Activated T-cell treated with anti-CD3 and anti-CD28 coated beads for 4 hours (primary cell): ENCODE measurements at regions not wholly inside any gene's neighbourhood (a gene's known extent, or its start where the extent isn't known, plus 50 kb on each side); places are given as distances from the start of the nearest gene placed in this dataset.
A peak's percentile ranks its signal among the peaks of the same experiment; 100 is the strongest.

Source experiments
- DNase-seq: peaks from one replicate; pipeline ENCODE4 v3.0.0-alpha.2; 2020

DNA sequence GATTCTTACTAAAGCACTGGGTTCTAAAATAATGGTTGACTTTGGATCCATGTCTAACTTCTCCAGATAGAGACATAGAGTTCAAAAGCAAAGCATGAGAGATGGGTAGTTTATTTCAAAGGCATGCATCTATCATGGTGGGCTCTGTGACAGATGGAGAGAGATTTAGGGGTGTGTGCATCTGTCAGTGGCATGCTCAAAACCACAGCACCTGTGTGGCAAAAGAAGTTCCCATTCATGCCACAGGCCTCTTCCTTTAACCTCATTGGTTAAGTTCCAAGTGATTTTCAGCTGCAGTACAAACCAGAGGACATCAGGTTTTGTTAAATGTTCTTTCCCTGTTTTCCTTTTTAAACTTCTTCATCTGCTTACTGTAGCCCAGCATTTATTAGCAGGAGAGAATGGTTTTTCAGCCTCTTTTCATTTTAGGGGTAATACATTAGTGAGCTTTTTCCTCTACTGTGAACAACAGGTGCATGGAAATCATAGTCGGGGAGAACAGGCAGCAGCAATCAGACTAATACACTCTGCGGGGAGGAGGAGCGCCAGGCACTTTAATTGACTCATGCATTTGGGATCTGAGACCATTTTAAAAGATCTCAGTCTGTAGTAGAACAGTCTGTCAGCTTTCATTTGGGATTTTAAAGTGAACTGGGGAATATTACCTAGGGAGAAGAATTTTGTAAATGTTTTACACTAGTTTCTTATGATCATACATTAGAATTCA is 52.4 kb upstream of the UPP2 start:
- DNase-seq, result no peak

DNA sequence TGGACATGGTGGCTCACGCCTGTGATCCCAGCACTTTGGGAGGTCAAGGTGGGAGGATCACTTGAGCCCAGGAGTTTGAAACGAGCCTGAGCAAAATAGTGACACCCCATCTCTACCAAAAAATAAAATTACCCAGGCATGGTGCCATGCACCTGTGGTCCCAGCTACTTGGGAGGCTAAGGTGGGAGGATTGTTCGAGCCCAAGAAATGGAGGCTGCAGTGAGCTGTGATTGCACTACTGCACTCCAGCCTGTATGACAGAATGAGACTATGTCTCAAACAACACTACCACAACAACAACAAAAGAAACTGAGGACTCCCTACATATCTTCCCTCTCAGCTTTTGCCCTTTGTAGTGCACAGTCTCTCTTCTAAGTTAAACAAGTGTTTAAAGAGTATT is 53.3 kb upstream of the UPP2 start:
- DNase-seq, result no peak

DNA sequence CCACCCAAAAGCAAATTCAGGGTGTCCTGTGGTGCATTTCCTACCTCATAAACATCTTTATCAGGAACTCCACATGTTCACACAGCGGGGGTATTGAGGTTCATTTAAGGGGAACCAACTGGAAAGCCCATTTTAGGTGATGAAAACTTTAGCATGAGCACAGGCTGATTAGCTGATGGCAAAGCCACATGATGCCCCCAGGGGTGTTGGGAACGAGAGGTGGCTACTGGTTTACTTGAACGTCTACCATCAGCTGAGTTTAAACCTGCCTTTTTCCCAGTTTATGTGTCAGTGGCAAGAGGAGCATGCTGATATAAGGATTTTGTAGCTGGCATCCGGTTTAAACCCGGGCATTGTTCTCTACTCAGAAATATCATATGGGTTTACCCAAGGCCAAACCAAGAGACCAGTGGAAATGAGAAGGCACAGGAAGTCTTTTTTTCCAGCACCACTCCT is 54.5 kb upstream of the UPP2 start:
- DNase-seq, result no peak

DNA sequence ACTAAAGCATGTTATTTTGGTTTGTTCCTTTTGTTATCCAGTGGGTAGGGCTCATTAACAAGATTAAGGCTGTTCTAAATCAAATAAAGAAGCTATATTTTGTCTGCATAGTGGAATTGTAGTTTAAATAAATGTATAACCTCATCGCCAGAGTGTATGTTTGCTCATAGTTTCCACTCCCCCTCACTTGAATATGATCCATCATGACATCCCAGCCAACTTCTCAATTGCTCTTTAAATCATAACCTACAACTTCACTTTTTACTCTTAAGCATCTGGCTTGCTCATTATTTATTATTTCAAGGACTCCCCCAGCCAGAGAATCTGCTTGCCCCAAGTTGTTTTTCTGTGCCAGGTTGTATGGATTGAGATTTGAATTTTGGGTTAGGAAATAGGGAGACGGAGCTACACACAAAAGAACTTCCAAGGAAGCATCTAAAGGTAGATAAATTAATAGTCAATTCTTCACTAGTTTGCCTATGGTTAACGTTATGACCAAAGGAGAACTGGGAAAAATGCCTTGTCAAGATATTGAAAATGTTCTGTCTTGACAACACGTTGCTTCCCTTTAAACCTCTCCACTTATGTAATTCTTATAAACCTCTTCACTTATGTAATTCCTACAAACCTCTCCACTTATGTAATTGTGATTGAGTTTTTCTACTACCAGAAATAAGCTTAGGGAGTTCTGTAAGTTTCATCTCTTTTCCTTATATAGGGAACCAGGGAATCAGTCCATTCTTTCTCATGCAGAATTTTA is 55.4 kb upstream of the UPP2 start:
- DNase-seq, result no peak

DNA sequence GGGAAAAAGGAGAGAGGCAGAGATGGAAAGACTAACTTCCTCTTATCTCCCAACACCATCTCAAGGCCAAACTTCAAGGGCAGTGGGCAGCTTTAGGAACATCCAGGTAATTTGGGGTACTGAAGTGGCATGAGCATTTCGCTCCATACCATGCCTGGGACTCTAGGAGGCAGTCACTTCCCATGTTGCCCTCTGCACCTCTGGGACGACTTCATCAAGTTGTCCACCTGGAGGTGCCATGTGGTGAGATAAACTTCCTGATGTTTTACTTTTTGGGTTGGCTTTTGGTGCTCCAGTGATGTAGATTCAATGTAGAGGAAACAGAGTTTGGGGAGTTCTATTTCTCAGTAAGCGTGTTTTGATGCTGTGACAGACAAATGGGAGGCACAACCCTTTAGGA is 56.3 kb upstream of the UPP2 start:
- DNase-seq, result no peak

DNA sequence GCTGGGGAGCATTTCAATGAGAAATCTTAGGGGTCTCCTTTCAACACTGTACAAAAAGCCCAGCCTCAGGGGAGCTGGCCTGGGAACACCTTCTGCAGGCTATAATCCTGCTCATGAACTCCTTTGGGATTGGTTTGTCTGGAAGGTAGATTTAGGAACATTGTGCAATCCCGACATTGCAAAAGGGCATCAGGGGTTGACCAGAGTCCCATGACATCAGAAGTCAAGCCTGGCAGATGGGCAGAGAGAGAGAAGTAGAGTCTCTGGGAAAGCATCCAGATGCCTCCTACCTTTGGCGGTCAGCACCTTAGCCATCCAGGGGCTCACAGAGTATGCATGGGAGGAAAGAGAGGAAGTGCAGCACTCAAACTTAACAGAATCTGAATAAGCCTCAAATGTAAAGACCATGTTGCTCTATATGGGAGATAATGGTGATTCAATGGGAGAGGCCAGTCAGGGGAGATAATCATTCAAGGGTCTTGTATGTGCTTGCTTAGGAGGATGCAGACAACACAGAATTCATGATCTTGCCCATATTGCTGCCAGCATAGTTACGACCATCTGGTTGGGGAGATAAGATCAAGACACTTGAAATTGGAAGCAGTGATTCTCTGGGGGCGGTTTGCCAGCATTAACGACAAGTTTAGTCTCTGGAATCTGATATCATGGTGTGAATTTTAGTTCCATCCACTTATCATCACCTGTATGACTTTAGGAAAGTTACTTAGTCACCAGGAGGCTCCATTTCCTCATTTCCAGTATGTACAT is 58.3 kb upstream of the UPP2 start:
- DNase-seq, result no peak

DNA sequence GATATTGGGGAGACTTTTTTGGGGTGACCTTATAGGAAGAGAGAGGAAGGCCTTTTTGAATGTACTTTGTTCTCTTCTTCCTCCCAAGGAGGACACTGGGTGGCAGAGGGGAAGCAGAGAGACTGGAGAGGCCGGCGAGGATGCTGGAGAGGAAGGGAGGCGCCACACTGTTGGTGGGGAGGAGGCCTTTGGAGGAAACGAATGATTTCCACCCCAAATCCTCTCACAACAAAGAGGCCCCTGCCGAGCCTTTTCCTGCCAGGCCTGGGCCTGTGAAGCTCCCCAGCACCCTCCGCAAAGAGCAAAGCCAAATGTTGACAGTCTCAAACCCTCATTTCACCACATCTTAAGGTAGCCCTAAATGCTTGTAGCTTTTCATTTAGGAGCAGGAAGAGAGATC is 59.0 kb upstream of the UPP2 start:
- no peak for DNase-seq

DNA sequence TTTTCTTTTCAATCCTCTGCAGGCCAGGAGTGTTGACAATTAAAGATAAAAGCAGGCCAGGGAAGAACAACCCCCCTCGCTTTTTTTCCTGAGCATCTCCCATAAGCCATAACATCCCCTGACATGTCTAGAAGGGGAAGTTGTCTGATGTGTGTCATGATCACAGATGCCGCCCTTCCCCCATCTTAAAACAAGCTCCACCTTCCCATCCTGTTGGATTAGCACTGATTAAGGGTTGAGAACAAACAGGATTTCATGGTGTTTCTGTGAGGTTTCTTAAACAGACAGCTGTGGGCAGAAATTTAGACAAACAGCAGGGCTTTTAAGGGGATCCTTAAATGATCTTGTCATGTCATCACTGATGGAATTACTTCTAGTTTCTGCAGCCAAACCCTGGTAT is 59.4 kb upstream of the UPP2 start:
- DNase-seq, result no peak

DNA sequence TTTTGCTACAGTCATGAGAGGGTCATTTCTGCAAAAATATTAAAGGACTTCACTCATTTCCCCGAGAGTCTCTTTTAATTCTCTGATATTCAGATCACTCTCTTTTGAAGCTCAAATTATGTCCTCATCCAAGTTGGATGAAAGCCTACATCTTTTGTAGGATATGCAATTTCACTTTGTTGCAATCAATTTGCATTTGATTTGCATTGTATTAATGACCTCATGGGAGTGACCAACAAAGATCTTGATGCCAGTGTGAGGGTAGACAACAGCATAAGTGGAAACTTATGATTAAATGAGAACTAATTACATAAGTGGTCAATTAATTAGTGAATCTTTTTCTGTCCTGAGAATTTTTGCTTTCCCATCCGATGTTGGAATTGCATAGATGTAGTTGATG is 60.3 kb upstream of the UPP2 start:
- no peak for DNase-seq

DNA sequence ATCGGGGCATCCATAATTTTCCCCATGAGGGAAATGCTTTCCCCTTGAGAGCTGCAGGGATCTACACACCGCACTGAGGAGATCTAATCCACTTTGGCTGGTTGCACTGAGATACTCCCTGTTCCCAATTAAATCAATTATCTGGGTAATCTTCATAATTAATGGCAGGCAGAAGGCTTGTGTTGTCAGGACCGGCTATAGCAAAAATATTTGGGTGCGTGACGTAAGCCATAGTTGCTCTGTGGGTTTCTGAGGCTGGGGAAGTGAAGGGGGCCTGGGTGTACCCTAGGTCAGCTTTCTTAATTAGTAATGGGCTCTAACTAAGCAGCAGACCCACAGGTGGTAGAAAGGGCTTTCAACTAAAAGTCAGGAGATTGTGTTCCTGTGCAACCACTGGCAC is 62.8 kb upstream of the UPP2 start:
- no peak for DNase-seq

DNA sequence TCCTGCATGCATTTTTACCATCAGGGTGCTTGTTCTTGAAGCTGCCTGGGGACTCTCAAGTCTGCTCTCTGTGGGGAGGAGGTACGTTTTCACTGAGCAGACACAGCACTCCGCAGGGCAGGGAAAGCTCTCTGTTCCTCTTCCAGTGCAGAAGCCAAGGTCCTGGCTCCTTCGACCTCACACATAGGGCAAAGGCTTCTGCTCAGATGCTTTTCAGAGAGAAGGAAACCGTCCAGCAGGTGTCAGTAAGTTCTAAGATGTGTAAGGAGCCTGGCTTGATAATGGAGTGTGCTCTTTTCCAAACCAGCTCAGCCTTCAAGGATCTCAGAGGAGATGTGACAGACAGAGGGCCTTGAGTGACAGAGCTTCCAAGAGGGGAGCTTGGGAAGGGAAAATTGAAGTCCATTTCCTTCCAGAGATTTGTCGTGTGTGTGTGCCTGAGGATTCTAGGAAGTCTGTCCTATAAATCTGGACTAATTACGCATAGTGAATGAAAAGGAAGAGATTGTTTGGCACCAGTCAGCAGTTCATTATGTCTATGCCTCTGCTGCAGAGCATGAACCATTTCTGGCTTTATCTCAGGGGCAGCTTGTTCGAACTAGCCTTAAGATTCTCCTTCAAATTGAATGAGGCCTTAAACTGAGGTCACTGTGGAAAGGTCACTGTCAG is 67.3 kb upstream of the UPP2 start:
- no peak for DNase-seq

DNA sequence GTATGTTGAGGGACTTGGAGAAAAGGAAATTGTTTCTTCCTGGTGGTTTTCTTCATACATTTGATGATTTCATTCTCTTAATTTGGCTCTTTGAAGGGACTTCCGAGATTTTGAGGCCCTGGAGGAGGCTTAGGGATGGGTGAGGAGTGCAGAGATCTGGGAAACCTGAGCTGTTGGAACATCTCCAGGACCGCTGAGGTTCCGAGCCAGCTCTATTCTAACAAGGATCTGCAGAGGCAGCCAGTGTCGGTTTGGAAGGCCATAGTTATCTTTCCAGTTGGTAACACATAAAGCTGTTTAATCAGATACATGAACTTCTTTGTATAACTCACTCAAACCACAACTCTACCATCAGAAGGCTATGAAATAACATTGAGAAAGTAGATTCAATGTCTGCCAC is 70.3 kb upstream of the UPP2 start:
- DNase-seq, result no peak

DNA sequence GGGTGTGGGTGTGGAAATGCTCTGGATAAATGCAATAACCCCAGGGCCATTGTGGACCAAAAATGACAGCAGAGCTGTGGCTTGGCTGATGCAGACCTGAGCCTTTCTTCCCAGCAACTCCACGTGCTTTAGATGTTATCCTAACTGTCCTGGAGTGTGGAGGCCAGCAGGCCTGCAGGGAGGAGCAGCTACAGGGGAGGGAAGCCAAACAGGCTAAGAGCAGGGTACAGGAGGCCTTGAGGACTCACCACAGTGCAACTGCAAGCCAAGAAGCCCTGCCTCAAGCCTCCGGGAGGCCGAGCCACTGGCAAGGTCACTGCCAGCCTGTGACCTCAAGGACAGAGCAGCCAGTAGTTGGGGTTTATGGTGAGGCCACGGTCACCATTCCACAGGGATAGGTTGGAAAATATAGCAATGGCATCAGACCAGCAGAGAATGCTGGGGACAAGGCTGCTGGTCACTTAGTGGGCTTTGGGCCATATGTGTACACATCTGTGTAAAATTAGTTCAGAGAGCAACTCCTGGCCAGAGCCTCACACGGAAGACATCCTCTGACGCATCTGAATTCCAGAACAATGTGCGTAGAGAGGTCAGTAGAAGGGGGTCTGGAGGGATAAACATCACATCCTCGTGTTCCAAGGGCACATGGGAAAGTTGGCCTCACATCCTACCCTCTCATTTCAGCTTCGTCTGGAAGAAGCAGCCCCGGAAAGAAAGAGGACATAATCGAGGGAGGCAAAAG is 76.2 kb upstream of the UPP2 start:
- DNase-seq, result no peak

DNA sequence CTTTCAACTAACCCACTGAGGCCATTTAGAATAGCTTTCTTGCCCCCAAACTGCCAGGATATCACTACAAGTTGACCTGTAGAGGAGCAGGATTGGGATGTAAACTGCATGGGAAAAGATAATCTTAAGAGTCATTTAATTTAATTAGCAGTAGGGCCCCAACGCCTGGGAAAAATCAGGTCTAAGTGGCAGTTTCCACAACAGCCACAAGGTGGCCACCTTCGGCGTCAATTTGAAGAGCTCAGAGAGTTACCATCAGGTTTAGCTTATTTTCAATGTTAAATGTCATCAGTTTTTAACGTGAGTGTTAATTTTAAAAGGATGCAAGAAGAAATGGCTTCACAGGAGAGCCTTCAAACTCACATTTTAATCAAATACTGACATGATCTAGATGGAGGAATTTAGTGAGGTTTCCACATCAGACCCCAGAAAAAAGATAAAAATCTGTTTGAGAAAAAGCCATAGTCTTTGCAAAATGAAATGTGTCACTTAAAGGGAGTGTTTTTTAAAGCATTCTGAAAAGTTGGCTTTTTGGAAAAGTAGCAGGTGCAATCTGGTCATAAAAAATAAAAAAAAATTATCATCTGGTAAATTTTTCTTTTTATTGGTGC is 77.3 kb upstream of the UPP2 start:
- DNase-seq, result peak; percentile 42

DNA sequence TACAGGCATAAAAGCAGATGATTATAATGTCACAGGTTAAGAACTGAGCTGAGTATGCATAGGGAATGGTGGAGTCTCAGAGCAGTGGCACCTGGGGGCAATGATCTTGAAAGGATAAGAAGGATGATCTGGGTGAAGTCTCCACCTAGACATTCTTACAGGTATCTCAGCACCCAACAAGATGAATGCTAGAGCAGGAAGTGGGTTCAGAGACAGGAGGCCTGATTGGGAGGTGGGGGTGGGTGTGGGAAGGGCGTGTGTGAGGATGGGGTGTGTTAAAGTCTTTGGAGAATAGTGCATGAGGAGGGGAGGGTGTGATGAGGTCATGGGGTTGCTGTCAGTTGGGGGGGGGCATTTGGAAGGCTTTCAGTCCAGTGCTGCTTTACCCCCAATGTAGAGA is 78.8 kb upstream of the UPP2 start:
- no peak for DNase-seq

DNA sequence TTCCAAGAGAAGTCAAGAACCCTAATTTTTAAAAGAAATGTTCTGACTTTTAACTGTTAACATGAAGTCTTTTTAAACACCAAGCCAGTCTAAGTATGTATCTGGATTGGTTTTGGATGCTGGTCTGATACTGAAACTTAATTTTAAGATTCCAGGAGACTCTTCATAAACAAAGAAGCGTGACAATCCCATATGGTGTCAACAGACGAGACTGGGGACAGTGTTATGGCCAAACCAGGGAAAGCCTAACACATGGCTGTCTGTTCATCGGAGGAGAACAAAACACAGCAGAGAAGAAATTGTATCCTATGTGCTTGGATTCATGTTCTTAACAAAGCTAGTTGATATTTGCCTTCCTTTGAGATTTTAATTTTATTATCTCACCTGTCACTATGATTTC is 80.5 kb upstream of the UPP2 start:
- DNase-seq, result no peak

DNA sequence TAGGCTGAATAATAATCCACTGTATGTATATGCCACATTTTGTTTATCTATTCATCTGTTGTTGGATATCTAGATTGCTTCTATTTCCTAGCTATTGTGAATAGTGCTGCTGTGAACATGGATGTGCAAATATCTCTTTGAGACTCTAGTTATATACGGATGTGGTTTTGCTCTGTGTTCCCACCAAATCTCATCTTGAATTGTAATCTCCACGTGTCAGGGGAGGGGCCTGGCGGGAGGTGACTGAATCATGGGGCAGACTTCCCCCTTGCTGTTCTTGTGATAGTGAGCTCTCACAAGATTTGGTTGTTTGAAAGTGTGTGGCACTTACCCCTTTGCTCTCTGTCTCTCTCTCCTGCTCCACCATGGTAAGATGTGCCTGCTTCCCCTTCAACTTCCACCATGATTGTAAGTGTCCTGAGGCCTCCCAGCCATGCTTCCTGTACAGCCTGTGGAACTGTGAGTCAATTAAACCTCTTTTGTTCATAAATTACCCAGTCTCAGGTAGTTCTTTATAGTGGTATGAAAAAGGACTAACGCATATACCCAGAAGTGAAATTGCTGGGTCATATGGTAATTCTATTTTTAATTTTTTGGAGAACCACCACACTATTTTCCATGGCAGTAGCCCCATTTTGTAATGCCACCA is 86.1 kb upstream of the UPP2 start:
- no peak for DNase-seq

DNA sequence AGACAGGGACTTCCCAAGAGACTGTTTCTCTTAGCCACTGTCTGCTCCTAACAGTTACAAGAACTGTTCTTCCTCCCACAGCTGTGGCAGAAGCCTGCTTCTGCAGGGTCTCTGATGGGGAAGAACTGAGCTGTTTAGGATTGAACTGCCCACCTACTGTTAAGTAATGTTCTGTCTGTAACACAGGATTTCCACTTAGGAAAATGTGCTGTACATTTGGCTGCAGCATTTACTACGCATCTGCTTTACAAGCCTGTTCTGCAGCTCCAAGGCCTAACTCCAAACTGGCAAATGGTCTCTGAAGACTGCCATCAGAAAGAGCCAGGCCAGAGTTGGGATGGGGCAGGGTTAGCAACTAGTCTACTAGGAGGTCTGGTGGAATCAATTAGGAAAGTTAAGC is 87.8 kb upstream of the UPP2 start:
- no peak for DNase-seq

DNA sequence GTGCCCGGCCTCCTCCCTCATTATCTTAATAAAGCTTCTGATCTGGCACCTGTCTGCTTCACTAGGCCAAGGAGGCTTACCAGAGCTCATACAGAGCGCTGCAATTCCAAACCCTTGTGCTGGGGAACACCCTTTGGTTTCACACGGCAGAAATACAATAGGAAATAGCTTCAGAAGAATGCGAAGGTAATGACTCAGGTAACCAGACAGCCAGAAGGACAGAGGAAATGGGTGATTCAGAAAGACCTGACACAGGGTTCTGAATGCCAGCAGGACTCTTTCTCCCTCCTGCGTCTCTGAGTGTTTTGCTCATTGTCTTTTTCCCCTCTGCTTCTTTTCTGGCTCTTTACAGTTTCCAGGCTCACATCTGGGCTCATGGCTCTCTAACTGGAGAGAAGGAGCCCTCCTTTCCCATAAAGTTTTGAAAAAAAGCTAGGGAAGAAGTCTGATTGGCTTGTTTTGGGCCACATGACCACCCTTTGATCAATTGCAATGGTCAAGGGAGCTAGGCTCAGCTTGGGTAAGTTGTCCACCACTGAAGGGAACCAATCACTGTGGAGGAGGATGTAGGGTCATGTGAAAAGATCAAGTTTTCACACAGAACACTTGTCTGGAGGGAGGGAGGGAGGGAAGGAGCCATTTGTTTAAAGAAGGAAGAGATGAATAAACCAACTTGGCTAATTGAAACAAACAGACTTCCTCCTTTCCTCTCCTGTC is 90.5 kb upstream of the UPP2 start:
- no peak for DNase-seq

DNA sequence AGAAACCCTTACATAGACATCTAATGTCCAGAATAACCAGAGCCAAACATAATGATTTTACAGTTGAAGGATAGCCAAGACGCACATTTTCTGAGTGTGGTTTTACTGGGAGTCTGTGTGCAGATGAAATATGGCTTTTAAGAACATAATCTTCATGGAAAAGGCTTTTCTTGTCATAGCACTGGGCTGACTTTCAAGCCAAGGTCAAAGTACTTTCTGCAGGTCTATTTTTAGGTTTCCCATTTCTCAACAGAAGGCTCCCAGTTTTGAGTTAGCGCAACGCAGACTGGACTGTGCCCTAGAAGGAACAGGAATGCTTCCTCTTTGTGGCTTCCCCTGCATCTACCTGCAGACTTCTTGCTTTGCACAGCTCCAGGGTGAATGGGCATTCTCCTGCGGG is 92.3 kb upstream of the UPP2 start:
- DNase-seq, result no peak
